ENCODE measurements at regions not wholly inside any gene's neighbourhood (a gene's known extent, or its start where the extent isn't known, plus 50 kb on each side); places are given as distances from the start of the nearest gene placed in this dataset.

- H3K27me3 ChIP-seq, result no peaks in the 10 kb centered on the region
- no peaks in the 10 kb centered on the region for H3K36me3 ChIP-seq
- no peak for DNase-seq
- TF ChIP-seq EP300 (IDR thresholded peaks at IDR 0.05; ENCODE audit: low read depth), result no peak
- TF ChIP-seq POLR2A (IDR thresholded peaks at IDR 0.05), result no peak
- no peak for TF ChIP-seq CTCF (IDR thresholded peaks at IDR 0.05)
- TF ChIP-seq POLR2AphosphoS5 (IDR thresholded peaks at IDR 0.05), result no peak
- in situ Hi-C loops (cut with MboI; ENCODE audit: low pct_ligation_motif_present in 1 of 4, low pct_unique_long_range_greater_than_20kb in 1 of 4, low sequenced_read_pairs in 3 of 4) (no loop called here), intact Hi-C loops (cut with DNase I; ENCODE audit: low total_unique reads) (no loop called here)
- WGBS, 2 donors (ENCODE audit: low coverage in 1 of 2), result 89 to 100% methylated on average over 1 to 2 of the region's 2 CpGs
- H3K9me3 ChIP-seq, result no peaks in the 10 kb centered on the region
- no peak overlapping the region for H3K4me3 ChIP-seq
- H3K4me1 ChIP-seq, result no peaks in the 10 kb centered on the region
- H3K27ac ChIP-seq, result no peak overlapping the region
Observed at GRCh38 chr2:64808092-64808491, 154.4 kb upstream of the SERTAD2 start.

- H3K9me3 ChIP-seq, result no peaks in the 10 kb centered on the region
- H3K4me1 ChIP-seq, result no peaks in the 10 kb centered on the region
- no peak for DNase-seq
- in situ Hi-C loops (cut with MboI; ENCODE audit: low pct_ligation_motif_present in 1 of 4, low pct_unique_long_range_greater_than_20kb in 1 of 4, low sequenced_read_pairs in 3 of 4), result no loop called here
- no peaks in the 10 kb centered on the region for H3K27me3 ChIP-seq
- no peak for TF ChIP-seq POLR2AphosphoS5 (IDR thresholded peaks at IDR 0.05)
- no peak for TF ChIP-seq POLR2A (IDR thresholded peaks at IDR 0.05)
- TF ChIP-seq EP300 (IDR thresholded peaks at IDR 0.05; ENCODE audit: low read depth), result no peak
- no peak for TF ChIP-seq CTCF (IDR thresholded peaks at IDR 0.05)
- H3K27ac ChIP-seq, result no peak overlapping the region
- H3K4me3 ChIP-seq, result no peak overlapping the region
- WGBS, 2 donors (ENCODE audit: low coverage in 1 of 2), result 60 to 77% methylated on average over 1 to 2 of the region's 2 CpGs
- no peaks in the 10 kb centered on the region for H3K36me3 ChIP-seq
- intact Hi-C loops (cut with DNase I; ENCODE audit: low total_unique reads), result no loop called here
Observed at GRCh38 chr2:64808754-64809153, 155.0 kb upstream of the SERTAD2 start.

DNA sequence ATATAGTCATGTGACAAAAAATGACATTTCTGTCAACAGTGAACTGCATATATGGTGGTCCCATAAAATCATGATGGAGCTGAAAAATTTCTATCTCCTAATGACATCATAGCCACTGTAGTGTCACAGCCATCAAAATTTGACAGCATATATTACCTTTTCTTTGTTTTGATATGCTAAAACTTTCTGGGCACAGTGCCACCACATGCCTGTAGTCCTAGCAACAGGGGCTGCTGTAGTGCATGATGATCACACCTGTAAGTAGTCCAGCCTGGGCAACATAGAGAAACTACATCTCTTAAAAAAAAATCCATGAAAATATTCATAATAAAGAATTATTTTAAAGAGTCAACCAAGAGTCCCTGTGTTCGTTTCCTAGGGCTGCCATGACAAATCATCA, 155.5 kb upstream of the SERTAD2 start:
- Histone ChIP-seq H3K27me3 (no peaks in the 10 kb centered on the region), H3K4me1 (no peaks in the 10 kb centered on the region), H3K4me3 (no peak overlapping the region), H3K27ac (no peak overlapping the region), H3K9me3 (no peaks in the 10 kb centered on the region), H3K36me3 (no peaks in the 10 kb centered on the region)
- no peak for TF ChIP-seq CTCF (IDR thresholded peaks at IDR 0.05)
- no peak for TF ChIP-seq EP300 (IDR thresholded peaks at IDR 0.05; ENCODE audit: low read depth)
- no peak for TF ChIP-seq POLR2AphosphoS5 (IDR thresholded peaks at IDR 0.05)
- TF ChIP-seq POLR2A (IDR thresholded peaks at IDR 0.05), result no peak
- intact Hi-C loops (cut with DNase I; ENCODE audit: low total_unique reads), result no loop called here
- in situ Hi-C loops (cut with MboI; ENCODE audit: low pct_ligation_motif_present in 1 of 4, low pct_unique_long_range_greater_than_20kb in 1 of 4, low sequenced_read_pairs in 3 of 4), result no loop called here
- DNase-seq, result no peak
- 86% methylated on average over 1 of the region's 1 CpG; no CpG with 5 or more reads in 1 of the 2 donors for WGBS, 2 donors (ENCODE audit: low coverage in 1 of 2)

DNA sequence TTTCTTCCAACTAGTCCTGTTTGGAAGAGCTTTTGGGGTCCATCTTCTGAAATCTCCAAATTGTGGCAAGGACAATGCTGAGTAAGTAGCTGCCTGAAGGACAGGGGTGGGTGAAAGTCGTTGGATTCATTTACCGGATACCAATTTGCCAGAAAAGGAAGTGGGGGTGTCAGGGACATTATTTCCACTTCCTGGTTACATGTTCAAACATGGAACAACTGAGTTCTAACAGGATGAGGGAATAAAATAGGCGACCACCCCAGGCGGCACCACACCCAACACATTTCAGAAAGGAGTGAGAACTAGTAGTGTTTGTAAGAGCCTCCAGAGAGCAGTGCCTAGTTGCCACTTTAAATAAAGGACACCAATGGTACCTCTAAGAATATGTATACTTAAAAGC, 158.6 kb upstream of the SERTAD2 start:
- H3K9me3 ChIP-seq, result no peaks in the 10 kb centered on the region
- in situ Hi-C loops (cut with MboI; ENCODE audit: low pct_ligation_motif_present in 1 of 4, low pct_unique_long_range_greater_than_20kb in 1 of 4, low sequenced_read_pairs in 3 of 4), result no loop called here
- no peaks in the 10 kb centered on the region for H3K36me3 ChIP-seq
- intact Hi-C loops (cut with DNase I; ENCODE audit: low total_unique reads), result loop anchor here (2.0 kb wide), 1 partner anchor 65 kb away; no protein-coding TSS in a partner anchor
- H3K4me3 ChIP-seq, result no peak overlapping the region
- H3K27ac ChIP-seq, result no peak overlapping the region
- 65% methylated on average over 4 of the region's 4 CpGs for WGBS, 2 donors (ENCODE audit: low coverage in 1 of 2)
- H3K27me3 ChIP-seq, result no peaks in the 10 kb centered on the region
- no peak for DNase-seq
- TF ChIP-seq EP300 (IDR thresholded peaks at IDR 0.05; ENCODE audit: low read depth) (no peak), POLR2AphosphoS5 (IDR thresholded peaks at IDR 0.05) (no peak), POLR2A (IDR thresholded peaks at IDR 0.05) (no peak), CTCF (IDR thresholded peaks at IDR 0.05) (no peak)
- H3K4me1 ChIP-seq, result no peaks in the 10 kb centered on the region

Measured in transverse colon (tissue), 4 donors.